Prostate gland (tissue), 2 donors: ENCODE measurements at regions not wholly inside any gene's neighbourhood (a gene's known extent, or its start where the extent isn't known, plus 50 kb on each side); places are given as distances from the start of the nearest gene placed in this dataset.

Experiments
- DNase-seq: peaks from one replicate; pipeline ENCODE4 v3.0.0-alpha.2; 2019; ENCODE audit warnings: low spot score
- H3K27ac ChIP-seq, 2 donors: fragments of 200-600 bp; sonication (generic); 2 replicates each; pipeline ENCODE4 v1.5.1; 2017 to 2019
- H3K27me3 ChIP-seq: fragments of 200-600 bp; sonication (generic); replicated peaks from 2 replicates; pipeline ENCODE4 v1.5.1; 2019; ENCODE audit not compliant: insufficient read depth
- H3K36me3 ChIP-seq, 2 donors: fragments of 200-600 bp; sonication (generic); 1 replicate in 1 of 2; 2 replicates in 1 of 2; pipeline versions ENCODE4 v1.5.1 to v1.8.1; 2017 to 2019
- H3K4me1 ChIP-seq: fragments of 200-600 bp; sonication (generic); replicated peaks from 2 replicates; pipeline ENCODE4 v1.5.1; 2019
- H3K4me3 ChIP-seq, 2 donors: fragments of 200-600 bp; sonication (generic); 2 replicates each; pipeline ENCODE4 v1.5.1; 2017 to 2019
- H3K9me3 ChIP-seq: fragments of 200-600 bp; sonication (generic); 2 replicates; pipeline ENCODE4 v1.5.1; 2017
- CTCF ChIP-seq, 4 experiments: fragments of 200-600 bp in 2 of 4; fragments of 450-650 bp in 2 of 4; sonication (generic) in 2 of 4; IDR thresholded peaks; 1 replicate in 3 of 4; 2 replicates in 1 of 4; pipeline ENCODE4 v1.5.1; 2016 to 2019; ENCODE audit warnings: antibody characterized with exemption in 4 of 4, mild to moderate bottlenecking in 2 of 4, moderate library complexity in 2 of 4
- POLR2A ChIP-seq: fragments of 450-650 bp; IDR thresholded peaks from one replicate; pipeline ENCODE4 v1.6.1; 2016; ENCODE audit warnings: antibody characterized with exemption, mild to moderate bottlenecking
- POLR2AphosphoS5 ChIP-seq: sonication (generic); formaldehyde crosslinking; IDR thresholded peaks from one replicate; pipeline ENCODE4 v1.6.1; 2017; ENCODE audit warnings: antibody characterized with exemption
- WGBS: methylation state at CpG from one replicate; pipeline ENCODE4 v1.1.5; 2018; 5-methylcytosine and 5-hydroxymethylcytosine counted together
- intact Hi-C: fragments of 100-400 bp; cut with DNase I; formaldehyde crosslinking; loops from one replicate; pipeline ENCODE4 v1.14.2; 2022

- Histone ChIP-seq H3K36me3 (no peaks in the 10 kb centered on the region), H3K4me1 (no peaks in the 10 kb centered on the region), H3K9me3 (no peaks in the 10 kb centered on the region), H3K27me3 (no peaks in the 10 kb centered on the region), H3K4me3 (no peak overlapping the region), H3K27ac (no peak overlapping the region)
- 31% methylated on average over 3 of the region's 3 CpGs for WGBS
- DNase-seq = no peak
- TF ChIP-seq POLR2A (no peak), CTCF (IDR thresholded peaks at IDR 0.05) (no peak), POLR2AphosphoS5 (no peak)
- intact Hi-C loops = no loop called here
Observed at GRCh38 chr13:47148543-47148942, 251.7 kb upstream of the HTR2A start.

GRCh38 chr13:47147812-47148119 lies 250.9 kb upstream of the HTR2A start:
- no peak overlapping the region for H3K4me3 ChIP-seq
- intact Hi-C loops = no loop called here
- 43% methylated on average over 2 of the region's 2 CpGs for WGBS
- no peaks in the 10 kb centered on the region for H3K9me3 ChIP-seq
- no peaks in the 10 kb centered on the region for H3K27me3 ChIP-seq
- TF ChIP-seq POLR2AphosphoS5 = no peak
- TF ChIP-seq POLR2A = no peak
- TF ChIP-seq CTCF (IDR thresholded peaks at IDR 0.05) = no peak
- no peak for DNase-seq
- no peak overlapping the region for H3K27ac ChIP-seq
- H3K4me1 ChIP-seq = no peaks in the 10 kb centered on the region
- H3K36me3 ChIP-seq = no peaks in the 10 kb centered on the region

- DNase-seq = no peak
- TF ChIP-seq CTCF (IDR thresholded peaks at IDR 0.05) = no peak
- TF ChIP-seq POLR2A = no peak
- no peak for TF ChIP-seq POLR2AphosphoS5
- intact Hi-C loops = no loop called here
- no peaks in the 10 kb centered on the region for H3K9me3 ChIP-seq
- H3K36me3 ChIP-seq = no peaks in the 10 kb centered on the region
- 80% methylated on average over 2 of the region's 2 CpGs for WGBS
- no peak overlapping the region for H3K4me3 ChIP-seq
- H3K27me3 ChIP-seq = no peaks in the 10 kb centered on the region
- no peak overlapping the region for H3K27ac ChIP-seq
- no peaks in the 10 kb centered on the region for H3K4me1 ChIP-seq
Observed at GRCh38 chr13:47146991-47147811, 250.3 kb upstream of the HTR2A start.

GRCh38 chr13:47146136-47146535 lies 249.3 kb upstream of the HTR2A start:
- TF ChIP-seq POLR2AphosphoS5 (no peak), POLR2A (no peak), CTCF (IDR thresholded peaks at IDR 0.05) (no peak)
- no peak for DNase-seq
- intact Hi-C loops = no loop called here

GRCh38 chr13:47144782-47145181 lies 247.9 kb upstream of the HTR2A start:
- DNase-seq = no peak
- Histone ChIP-seq H3K4me1 (no peaks in the 10 kb centered on the region), H3K27ac (no peak overlapping the region), H3K27me3 (no peaks in the 10 kb centered on the region), H3K4me3 (no peak overlapping the region), H3K9me3 (no peaks in the 10 kb centered on the region), H3K36me3 (no peaks in the 10 kb centered on the region)
- TF ChIP-seq POLR2A = no peak
- TF ChIP-seq POLR2AphosphoS5 = no peak
- TF ChIP-seq CTCF (IDR thresholded peaks at IDR 0.05) = no peak
- intact Hi-C loops = no loop called here
- WGBS = 89% methylated on average over 1 of the region's 1 CpG

More at GRCh38 chr13:47146136-47146535, 249.3 kb upstream of the HTR2A start:
- H3K4me3 ChIP-seq = no peak overlapping the region
- H3K27ac ChIP-seq = no peak overlapping the region
- no peaks in the 10 kb centered on the region for H3K36me3 ChIP-seq
- no peaks in the 10 kb centered on the region for H3K27me3 ChIP-seq
- no peaks in the 10 kb centered on the region for H3K4me1 ChIP-seq
- no peaks in the 10 kb centered on the region for H3K9me3 ChIP-seq
